ENCODE measurements at regions not wholly inside any gene's neighbourhood (a gene's known extent, or its start where the extent isn't known, plus 50 kb on each side); places are given as distances from the start of the nearest gene placed in this dataset.

GRCh38 chr11:113540416-113541330 lies 65.5 kb upstream of the DRD2 start:
- TF ChIP-seq CTCF (conservative IDR thresholded peaks at IDR 0.05; ENCODE audit: low read length), result no peak
- no peak overlapping the region for H3K4me3 ChIP-seq (ENCODE audit: low read length)
- no peak for DNase-seq (ENCODE audit: low read depth)

- no peak for TF ChIP-seq CTCF (conservative IDR thresholded peaks at IDR 0.05; ENCODE audit: low read length)
- no peak for DNase-seq (ENCODE audit: low read depth)
Observed at GRCh38 chr11:113538451-113539412, 63.5 kb upstream of the DRD2 start.

GRCh38 chr11:113534625-113535024 lies 59.4 kb upstream of the DRD2 start:
- H3K4me3 ChIP-seq (ENCODE audit: low read length), result no peak overlapping the region
- DNase-seq (ENCODE audit: low read depth), result no peak
- no peak for TF ChIP-seq CTCF (conservative IDR thresholded peaks at IDR 0.05; ENCODE audit: low read length)

More at GRCh38 chr11:113538451-113539412, 63.5 kb upstream of the DRD2 start:
- no peak overlapping the region for H3K4me3 ChIP-seq (ENCODE audit: low read length)

GRCh38 chr11:113533425-113533698 lies 58.2 kb upstream of the DRD2 start:
- H3K4me3 ChIP-seq (ENCODE audit: low read length), result no peak overlapping the region
- no peak for DNase-seq (ENCODE audit: low read depth)
- no peak; the same call in 1 of the 2 replicates for TF ChIP-seq CTCF (conservative IDR thresholded peaks at IDR 0.05; ENCODE audit: low read length)

- H3K4me3 ChIP-seq (ENCODE audit: low read length), result no peak overlapping the region
- peak; percentile 74 for DNase-seq (ENCODE audit: low read depth)
- TF ChIP-seq CTCF (conservative IDR thresholded peaks at IDR 0.05; ENCODE audit: low read length), result peak; percentile 97
Observed at GRCh38 chr11:113532697-113533424, 57.7 kb upstream of the DRD2 start.

- no peak for TF ChIP-seq CTCF (conservative IDR thresholded peaks at IDR 0.05; ENCODE audit: low read length)
- peak; percentile 34 for DNase-seq (ENCODE audit: low read depth)
- H3K4me3 ChIP-seq (ENCODE audit: low read length), result no peak overlapping the region
Observed at GRCh38 chr11:113531575-113532451, 56.6 kb upstream of the DRD2 start.

Data from AG10803 (cell line).